SK-N-SH treated with all-trans-retinoic acid at 6 μM for 48 hours (cell line): ENCODE measurements at regions not wholly inside any gene's neighbourhood (a gene's known extent, or its start where the extent isn't known, plus 50 kb on each side); places are given as distances from the start of the nearest gene placed in this dataset.

ENCODE experiments used
- ATAC-seq: fragments of 200-7000 bp; cut with Tn5 transposase; 3 replicates; pipeline ENCODE4 v1.9.1; 2020; ENCODE audit warnings: mild to moderate bottlenecking, moderate library complexity
- ARNTL ChIP-seq: fragments of 450-650 bp; formaldehyde crosslinking; IDR thresholded peaks from 2 replicates; pipeline ENCODE4 v1.5.0; 2020; ENCODE audit warnings: low read depth, mild to moderate bottlenecking, moderate library complexity, borderline replicate concordance
- BACH2 ChIP-seq: fragments of 250-450 bp; sonication (Bioruptor Pico); IDR thresholded peaks from 2 replicates; pipeline ENCODE4 v1.9.0; 2021; ENCODE audit warnings: mild to moderate bottlenecking, borderline replicate concordance
- ESRRG ChIP-seq: fragments of 250-450 bp; sonication (Bioruptor Pico); IDR thresholded peaks from 2 replicates; pipeline ENCODE4 v1.6.1; 2021; ENCODE audit warnings: mild to moderate bottlenecking
- GLIS3 ChIP-seq: fragments of 250-450 bp; sonication (Bioruptor Pico); IDR thresholded peaks from 2 replicates; pipeline ENCODE4 v1.5.0; 2020; ENCODE audit warnings: mild to moderate bottlenecking, moderate library complexity
- ISL1 ChIP-seq: fragments of 250-450 bp; sonication (Bioruptor Pico); IDR thresholded peaks from 2 replicates; pipeline ENCODE4 v2.1.2; 2022; ENCODE audit warnings: mild to moderate bottlenecking, moderate library complexity
- OSR1 ChIP-seq: fragments of 250-450 bp; sonication (Bioruptor Pico); IDR thresholded peaks from 2 replicates; pipeline ENCODE4 v1.8.0; 2022; ENCODE audit warnings: moderate library complexity, mild to moderate bottlenecking, inconsistent platforms
- PPARA ChIP-seq: fragments of 250-450 bp; sonication (Bioruptor Pico); IDR thresholded peaks from 2 replicates; pipeline ENCODE4 v1.5.0; 2020; ENCODE audit warnings: mild to moderate bottlenecking, borderline replicate concordance
- RARB ChIP-seq: fragments of 250-450 bp; sonication (Bioruptor Pico); IDR thresholded peaks from 2 replicates; pipeline ENCODE4 v1.8.0; 2021; ENCODE audit warnings: mild to moderate bottlenecking, moderate library complexity
- SNAI2 ChIP-seq: fragments of 250-450 bp; sonication (Bioruptor Pico); IDR thresholded peaks from 2 replicates; pipeline ENCODE4 v1.5.0; 2020; ENCODE audit warnings: mild to moderate bottlenecking, moderate library complexity
- ZC3H10 ChIP-seq: fragments of 250-450 bp; sonication (Bioruptor Pico); IDR thresholded peaks from 2 replicates; pipeline ENCODE4 v1.5.1; 2021; ENCODE audit warnings: mild to moderate bottlenecking, moderate library complexity
- ZFP3 ChIP-seq: fragments of 250-450 bp; sonication (Bioruptor Pico); IDR thresholded peaks from 2 replicates; pipeline ENCODE4 v1.5.0; 2020; ENCODE audit warnings: mild to moderate bottlenecking, moderate library complexity
- ZFP30 ChIP-seq: fragments of 450-650 bp; formaldehyde crosslinking; IDR thresholded peaks from 2 replicates; pipeline ENCODE4 v1.5.0; 2022; ENCODE audit warnings: mild to moderate bottlenecking, moderate library complexity
- ZNF565 ChIP-seq: fragments of 450-650 bp; formaldehyde crosslinking; conservative IDR thresholded peaks from 2 replicates; pipeline ENCODE4 v1.5.0; 2020; ENCODE audit warnings: low read depth, mild to moderate bottlenecking, moderate library complexity
- ZNF8 ChIP-seq: fragments of 450-650 bp; formaldehyde crosslinking; IDR thresholded peaks from 2 replicates; pipeline ENCODE4 v1.5.0; 2020; ENCODE audit warnings: mild to moderate bottlenecking, moderate library complexity
- TF ChIP-seq, protein P1 (sequence below): fragments of 250-450 bp; sonication (Bioruptor Pico); IDR thresholded peaks from 2 replicates; pipeline ENCODE4 v1.8.0; 2020; ENCODE audit warnings: mild to moderate bottlenecking, moderate library complexity, borderline replicate concordance
- TF ChIP-seq, protein P2 (sequence below): fragments of 250-450 bp; sonication (Bioruptor Pico); IDR thresholded peaks from 2 replicates; pipeline ENCODE4 v1.5.1; 2021; ENCODE audit warnings: mild to moderate bottlenecking, moderate library complexity

DNA sequence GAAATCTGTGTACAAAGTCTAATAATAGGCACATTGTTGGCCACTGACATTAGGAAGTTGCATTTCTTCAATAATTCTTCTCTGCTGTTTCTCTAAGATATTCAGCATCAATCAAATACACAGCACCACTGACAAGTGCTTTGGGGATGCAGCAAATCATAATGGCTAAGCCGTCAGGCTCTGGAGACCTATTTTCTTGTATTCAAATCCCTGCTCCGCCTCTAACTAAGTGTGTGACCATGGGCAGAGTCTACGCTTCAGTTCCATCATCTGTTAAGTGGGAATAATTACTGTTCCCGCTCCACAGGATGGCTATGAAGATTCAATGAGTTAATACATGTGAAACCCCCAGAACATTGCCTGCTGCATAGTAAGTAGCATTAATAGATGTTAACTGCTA is 176.9 kb downstream of the ADGRL4 start (continued):
- no peak for TF ChIP-seq ZFP3 (CRISPR knock-in tag)
- no peak for TF ChIP-seq BACH2 (CRISPR knock-in tag)
- TF ChIP-seq RARB (CRISPR knock-in tag), result no peak

DNA sequence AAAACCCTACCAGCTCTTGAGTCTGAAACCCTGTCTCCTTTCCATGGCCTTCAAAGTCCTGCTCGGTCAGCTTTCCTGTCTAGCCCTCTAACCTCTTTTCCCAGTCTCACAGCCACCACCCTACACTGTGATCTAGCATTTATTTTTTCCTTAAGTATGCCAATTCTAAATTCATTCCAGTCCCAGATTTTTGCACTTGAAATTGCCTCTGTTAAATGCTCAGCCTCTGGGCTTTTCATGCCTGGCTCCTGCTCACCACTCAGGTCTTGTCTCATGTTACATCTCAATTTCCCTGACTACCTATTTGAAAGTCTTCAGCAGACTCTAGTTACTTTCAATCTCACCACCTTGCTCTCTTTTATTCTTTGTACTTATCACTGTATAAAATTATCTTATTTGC is 176.2 kb downstream of the ADGRL4 start:
- no peak for ATAC-seq
- TF ChIP-seq GLIS3 (CRISPR knock-in tag) (no peak), SNAI2 (no peak)
- TF ChIP-seq, protein P1, sequence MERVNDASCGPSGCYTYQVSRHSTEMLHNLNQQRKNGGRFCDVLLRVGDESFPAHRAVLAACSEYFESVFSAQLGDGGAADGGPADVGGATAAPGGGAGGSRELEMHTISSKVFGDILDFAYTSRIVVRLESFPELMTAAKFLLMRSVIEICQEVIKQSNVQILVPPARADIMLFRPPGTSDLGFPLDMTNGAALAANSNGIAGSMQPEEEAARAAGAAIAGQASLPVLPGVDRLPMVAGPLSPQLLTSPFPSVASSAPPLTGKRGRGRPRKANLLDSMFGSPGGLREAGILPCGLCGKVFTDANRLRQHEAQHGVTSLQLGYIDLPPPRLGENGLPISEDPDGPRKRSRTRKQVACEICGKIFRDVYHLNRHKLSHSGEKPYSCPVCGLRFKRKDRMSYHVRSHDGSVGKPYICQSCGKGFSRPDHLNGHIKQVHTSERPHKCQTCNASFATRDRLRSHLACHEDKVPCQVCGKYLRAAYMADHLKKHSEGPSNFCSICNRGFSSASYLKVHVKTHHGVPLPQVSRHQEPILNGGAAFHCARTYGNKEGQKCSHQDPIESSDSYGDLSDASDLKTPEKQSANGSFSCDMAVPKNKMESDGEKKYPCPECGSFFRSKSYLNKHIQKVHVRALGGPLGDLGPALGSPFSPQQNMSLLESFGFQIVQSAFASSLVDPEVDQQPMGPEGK (CRISPR knock-in tag), result no peak

DNA sequence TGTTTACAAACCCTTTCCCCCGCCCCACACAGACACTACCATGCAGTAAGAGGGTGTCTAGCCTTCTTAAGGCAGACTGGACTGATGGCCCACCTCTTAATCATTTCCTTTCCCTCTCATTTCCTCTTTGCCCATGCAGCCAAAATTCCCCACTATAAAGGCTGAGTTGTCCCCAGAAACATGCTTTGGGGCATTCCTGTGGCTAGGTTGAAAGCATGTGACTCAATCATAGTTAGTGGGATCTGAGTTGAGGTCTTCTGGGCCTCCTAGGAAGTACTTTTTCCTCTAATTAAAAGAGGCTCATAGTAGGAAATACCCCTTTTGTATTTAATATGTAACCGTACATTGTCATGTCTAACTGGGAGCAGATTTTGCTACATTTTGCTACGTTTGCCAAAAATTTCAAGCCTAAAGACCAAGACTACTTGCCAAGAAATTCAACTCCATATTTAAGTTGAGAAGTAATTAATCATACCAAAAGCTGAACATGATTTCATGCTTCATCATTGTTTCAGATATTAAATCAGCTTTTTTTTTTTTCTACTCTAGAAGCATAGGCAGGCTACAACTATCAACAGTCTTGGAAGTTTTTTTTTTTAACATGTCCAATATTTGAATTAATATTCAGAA is 174.7 kb downstream of the ADGRL4 start:
- ATAC-seq, result peak; percentile 92
- TF ChIP-seq ISL1 (CRISPR knock-in tag), result peak; percentile 44
- TF ChIP-seq, protein P2, sequence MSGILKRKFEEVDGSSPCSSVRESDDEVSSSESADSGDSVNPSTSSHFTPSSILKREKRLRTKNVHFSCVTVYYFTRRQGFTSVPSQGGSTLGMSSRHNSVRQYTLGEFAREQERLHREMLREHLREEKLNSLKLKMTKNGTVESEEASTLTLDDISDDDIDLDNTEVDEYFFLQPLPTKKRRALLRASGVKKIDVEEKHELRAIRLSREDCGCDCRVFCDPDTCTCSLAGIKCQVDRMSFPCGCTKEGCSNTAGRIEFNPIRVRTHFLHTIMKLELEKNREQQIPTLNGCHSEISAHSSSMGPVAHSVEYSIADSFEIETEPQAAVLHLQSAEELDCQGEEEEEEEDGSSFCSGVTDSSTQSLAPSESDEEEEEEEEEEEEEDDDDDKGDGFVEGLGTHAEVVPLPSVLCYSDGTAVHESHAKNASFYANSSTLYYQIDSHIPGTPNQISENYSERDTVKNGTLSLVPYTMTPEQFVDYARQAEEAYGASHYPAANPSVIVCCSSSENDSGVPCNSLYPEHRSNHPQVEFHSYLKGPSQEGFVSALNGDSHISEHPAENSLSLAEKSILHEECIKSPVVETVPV (CRISPR knock-in tag), result no peak
- no peak for TF ChIP-seq BACH2 (CRISPR knock-in tag)
- no peak for TF ChIP-seq ZNF565 (CRISPR knock-in tag)
- no peak for TF ChIP-seq ESRRG (CRISPR knock-in tag)

DNA sequence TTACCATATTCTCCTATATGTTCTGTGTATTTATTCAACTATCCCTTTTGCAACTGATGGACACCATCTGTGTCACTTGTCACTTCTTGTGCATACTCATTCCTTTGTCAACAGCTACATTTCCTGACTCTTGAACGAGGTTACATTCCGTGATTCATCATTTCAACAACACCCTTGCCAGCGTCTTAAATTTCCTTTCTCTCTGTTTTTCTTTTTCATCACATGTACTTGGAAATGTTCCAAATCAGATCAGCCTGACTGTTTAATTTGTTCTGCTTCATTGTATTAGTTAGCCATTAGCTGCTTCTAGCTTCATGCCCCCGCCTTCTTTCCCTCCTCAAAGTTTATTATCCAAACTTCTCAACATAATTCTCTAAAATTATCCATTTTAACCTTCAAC is 173.0 kb downstream of the ADGRL4 start:
- no peak; the same call in 2 of the 3 replicates for ATAC-seq
- TF ChIP-seq OSR1 (CRISPR knock-in tag), result no peak
- TF ChIP-seq ZC3H10, result peak; percentile 66; the same call in 1 of the 2 replicates
- peak; percentile 46 for TF ChIP-seq ISL1 (CRISPR knock-in tag)
- TF ChIP-seq PPARA, result no peak

DNA sequence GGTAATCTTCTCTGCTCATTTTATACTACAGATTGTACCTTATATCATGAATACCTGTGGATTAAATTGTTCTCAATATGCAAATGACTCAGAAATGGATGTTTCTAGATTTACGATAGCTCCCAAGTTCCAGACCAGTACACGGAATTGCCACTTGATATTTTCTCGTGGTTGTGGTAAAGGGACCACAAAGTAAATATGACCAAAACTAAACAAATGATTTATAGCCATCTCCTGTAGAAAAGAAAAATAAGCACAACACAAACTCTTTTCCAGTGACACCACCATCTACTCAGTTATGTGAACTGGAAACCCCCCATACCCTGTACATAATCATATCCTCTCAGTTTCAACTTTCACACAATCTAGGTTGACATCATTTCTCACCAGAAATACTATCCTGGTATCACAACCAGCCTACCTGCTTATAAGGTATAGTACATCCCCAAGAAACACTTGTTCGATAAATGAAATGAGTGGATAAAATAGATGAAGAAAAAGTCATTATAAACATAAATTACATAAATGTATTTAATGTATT is 172.3 kb downstream of the ADGRL4 start:
- ATAC-seq, result no peak
- TF ChIP-seq, protein P1 (CRISPR knock-in tag), result no peak
- TF ChIP-seq GLIS3 (CRISPR knock-in tag), result no peak
- TF ChIP-seq PPARA, result no peak
- TF ChIP-seq ESRRG (CRISPR knock-in tag), result no peak
- TF ChIP-seq ISL1 (CRISPR knock-in tag), result no peak
- no peak for TF ChIP-seq ZNF565 (CRISPR knock-in tag)
- TF ChIP-seq, all 23 proteins: peak for 0

DNA sequence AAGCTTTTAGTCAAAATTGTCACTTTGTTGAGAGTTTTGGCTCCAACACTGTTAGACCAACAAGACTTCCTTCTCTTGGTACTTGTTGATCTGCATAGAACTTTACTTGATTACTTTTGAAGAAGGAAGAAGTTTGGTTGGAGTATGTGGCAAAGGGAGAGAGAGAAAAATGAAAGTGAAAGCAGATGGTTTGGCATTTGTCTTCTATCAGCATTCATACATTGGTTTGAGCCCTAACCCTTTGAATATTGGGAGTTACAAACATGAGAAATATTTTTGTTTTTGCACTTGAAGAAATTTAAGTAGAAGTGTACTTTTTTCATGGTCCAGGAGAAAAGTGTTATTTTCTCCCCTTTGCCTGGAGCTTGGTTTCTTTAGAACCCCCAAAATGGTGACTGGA is 169.8 kb downstream of the ADGRL4 start:
- ATAC-seq, result no peak

More for the DNA sequence above, 169.8 kb downstream of the ADGRL4 start:
- TF ChIP-seq OSR1 (CRISPR knock-in tag), result no peak
- TF ChIP-seq, protein P2 (CRISPR knock-in tag), result no peak
- TF ChIP-seq GLIS3 (CRISPR knock-in tag), result no peak
- no peak for TF ChIP-seq ZNF8
- no peak for TF ChIP-seq ISL1 (CRISPR knock-in tag)
- TF ChIP-seq ZFP3 (CRISPR knock-in tag), result no peak
- no peak for TF ChIP-seq ESRRG (CRISPR knock-in tag)
- no peak for TF ChIP-seq SNAI2
- TF ChIP-seq ARNTL (CRISPR knock-in tag), result no peak
- TF ChIP-seq PPARA, result no peak
- no peak for TF ChIP-seq ZFP30 (CRISPR knock-in tag)
- TF ChIP-seq RARB (CRISPR knock-in tag), result no peak
- TF ChIP-seq, all 23 proteins: peak for 0
